HEK293 (cell line): ENCODE measurements at regions not wholly inside any gene's neighbourhood (a gene's known extent, or its start where the extent isn't known, plus 50 kb on each side); places are given as distances from the start of the nearest gene placed in this dataset.

Source experiments
- CTCF ChIA-PET: fragments of 350-600 bp; formaldehyde crosslinking; extraction: SDS; loops from one replicate; lab custom pipeline; 2021; ENCODE audit warnings: antibody characterized with exemption; lab: Yijun Ruan, JAX
- POLR2A ChIA-PET: fragments of 300-600 bp; formaldehyde crosslinking; extraction: SDS; loops from one replicate; lab custom pipeline; 2020; ENCODE audit warnings: antibody characterized with exemption, inconsistent platforms; lab: Yijun Ruan, JAX
- H3K27ac ChIP-seq: fragments of 200-500 bp; sonication (Bioruptor generic); 2 replicates; pipeline ENCODE4 v1.5.1; 2014; ENCODE audit warnings: low read depth, low read length, control low read depth, inconsistent platforms; ENCODE audit errors: extremely low read depth
- H3K36me3 ChIP-seq, 2 experiments: fragments of 200-500 bp in 1 of 2; sonication (Bioruptor generic) in 1 of 2; 1 replicate in 1 of 2; 2 replicates in 1 of 2; pipeline ENCODE4 v1.5.1; 2014 to 2017; ENCODE audit warnings: inconsistent platforms in 2 of 2, low read length in 2 of 2; ENCODE audit not compliant: control insufficient read depth in 2 of 2, insufficient read depth in 1 of 2
- H3K4me1 ChIP-seq: fragments of 200-500 bp; sonication (Bioruptor generic); 2 replicates; pipeline ENCODE4 v1.5.1; 2014; ENCODE audit warnings: mild to moderate bottlenecking, low read length, inconsistent platforms; ENCODE audit not compliant: control insufficient read depth, insufficient read depth
- H3K4me3 ChIP-seq: 2 replicates; pipeline ENCODE4 v1.5.1; 2011; ENCODE audit warnings: low read depth, mild to moderate bottlenecking, control low read depth, low read length, moderate library complexity
- H3K9me3 ChIP-seq: fragments of 200-500 bp; sonication (Bioruptor generic); 2 replicates; pipeline ENCODE4 v1.5.1; 2014; ENCODE audit warnings: low read depth, low read length, inconsistent platforms; ENCODE audit not compliant: control insufficient read depth, insufficient read depth
- MZF1 ChIP-seq: fragments of 450-650 bp; formaldehyde crosslinking; IDR thresholded peaks from 2 replicates; pipeline ENCODE4 v1.5.1; 2017; ENCODE audit warnings: missing biosample characterization, missing genetic modification characterization, borderline replicate concordance
- SP7 ChIP-seq: fragments of 450-650 bp; formaldehyde crosslinking; IDR thresholded peaks from 2 replicates; pipeline ENCODE4 v1.5.1; 2016; ENCODE audit warnings: missing biosample characterization, missing genetic modification characterization
- YY1 ChIP-seq: fragments of 450-650 bp; formaldehyde crosslinking; IDR thresholded peaks from 2 replicates; pipeline ENCODE4 v1.5.1; 2018; ENCODE audit warnings: missing biosample characterization, missing genetic modification characterization
- YY2 ChIP-seq: fragments of 450-650 bp; formaldehyde crosslinking; IDR thresholded peaks from 2 replicates; pipeline ENCODE4 v1.5.1; 2016; ENCODE audit warnings: missing biosample characterization, missing genetic modification characterization
- ZBTB20 ChIP-seq: fragments of 450-650 bp; formaldehyde crosslinking; IDR thresholded peaks from 2 replicates; pipeline ENCODE4 v1.5.1; 2016; ENCODE audit warnings: missing biosample characterization, missing genetic modification characterization
- ZBTB26 ChIP-seq: fragments of 450-650 bp; formaldehyde crosslinking; optimal IDR thresholded peaks from 2 replicates; pipeline ENCODE3; 2016; ENCODE audit warnings: missing biosample characterization, mild to moderate bottlenecking, missing genetic modification characterization
- ZBTB48 ChIP-seq: fragments of 450-650 bp; formaldehyde crosslinking; IDR thresholded peaks from 2 replicates; pipeline ENCODE4 v1.5.1; 2016; ENCODE audit warnings: missing biosample characterization, missing genetic modification characterization
- ZBTB8A ChIP-seq: fragments of 450-650 bp; formaldehyde crosslinking; IDR thresholded peaks from 2 replicates; pipeline ENCODE4 v1.5.1; 2016; ENCODE audit warnings: missing biosample characterization, missing genetic modification characterization
- ZFP37 ChIP-seq: fragments of 450-650 bp; formaldehyde crosslinking; IDR thresholded peaks from 2 replicates; pipeline ENCODE4 v1.5.1; 2016; ENCODE audit warnings: missing biosample characterization, missing genetic modification characterization
- ZNF184 ChIP-seq: fragments of 450-650 bp; IDR thresholded peaks from 2 replicates; pipeline ENCODE4 v1.5.1; 2018; ENCODE audit warnings: missing biosample characterization, mild to moderate bottlenecking, missing genetic modification characterization
- ZNF19 ChIP-seq: fragments of 450-650 bp; formaldehyde crosslinking; IDR thresholded peaks from 2 replicates; pipeline ENCODE4; 2016; ENCODE audit warnings: missing biosample characterization, missing genetic modification characterization, low read depth
- ZNF280C ChIP-seq: fragments of 450-650 bp; formaldehyde crosslinking; IDR thresholded peaks from 2 replicates; pipeline ENCODE4 v1.5.1; 2016; ENCODE audit warnings: missing biosample characterization, missing genetic modification characterization
- ZNF391 ChIP-seq: fragments of 450-650 bp; formaldehyde crosslinking; IDR thresholded peaks from 2 replicates; pipeline ENCODE4 v1.5.1; 2016; ENCODE audit warnings: low read depth, missing biosample characterization, missing genetic modification characterization, borderline replicate concordance
- ZNF433 ChIP-seq: fragments of 450-650 bp; formaldehyde crosslinking; IDR thresholded peaks from 2 replicates; pipeline ENCODE4 v1.5.1; 2016; ENCODE audit warnings: missing biosample characterization, missing genetic modification characterization, low read depth
- ZNF48 ChIP-seq: fragments of 450-650 bp; formaldehyde crosslinking; IDR thresholded peaks from 2 replicates; pipeline ENCODE4 v1.5.1; 2016; ENCODE audit warnings: missing biosample characterization, missing genetic modification characterization
- ZNF521 ChIP-seq: fragments of 450-650 bp; formaldehyde crosslinking; IDR thresholded peaks from 2 replicates; pipeline ENCODE4 v1.5.1; 2017; ENCODE audit warnings: missing biosample characterization, mild to moderate bottlenecking, missing genetic modification characterization
- ZNF530 ChIP-seq: fragments of 450-650 bp; formaldehyde crosslinking; IDR thresholded peaks from 2 replicates; pipeline ENCODE4 v1.5.1; 2016; ENCODE audit warnings: low read depth, missing biosample characterization, missing genetic modification characterization
- ZNF549 ChIP-seq: fragments of 450-650 bp; IDR thresholded peaks from 2 replicates; pipeline ENCODE4 v1.5.1; 2018; ENCODE audit warnings: missing biosample characterization, missing genetic modification characterization, mild to moderate bottlenecking, inconsistent platforms, moderate library complexity
- ZNF596 ChIP-seq: fragments of 450-650 bp; IDR thresholded peaks from 2 replicates; pipeline ENCODE4 v1.5.0; 2018; ENCODE audit warnings: missing biosample characterization, mild to moderate bottlenecking, missing genetic modification characterization, moderate library complexity
- ZNF768 ChIP-seq: fragments of 450-650 bp; formaldehyde crosslinking; IDR thresholded peaks from 2 replicates; pipeline ENCODE4 v1.5.1; 2018; ENCODE audit warnings: missing biosample characterization, mild to moderate bottlenecking, missing genetic modification characterization
- ZNF791 ChIP-seq: fragments of 450-650 bp; formaldehyde crosslinking; IDR thresholded peaks from 2 replicates; pipeline ENCODE4 v1.5.1; 2016; ENCODE audit warnings: missing biosample characterization, missing genetic modification characterization
- ZNF837 ChIP-seq: fragments of 450-650 bp; formaldehyde crosslinking; IDR thresholded peaks from 2 replicates; pipeline ENCODE4 v1.5.1; 2016; ENCODE audit warnings: missing biosample characterization, missing genetic modification characterization
- ZXDB ChIP-seq: fragments of 450-650 bp; formaldehyde crosslinking; IDR thresholded peaks from 2 replicates; pipeline ENCODE4 v1.5.1; 2016; ENCODE audit warnings: missing biosample characterization, missing genetic modification characterization
- TF ChIP-seq, protein P1 (sequence below): IDR thresholded peaks from 2 replicates; pipeline ENCODE4 v1.6.1; 2011; ENCODE audit warnings: mild to moderate bottlenecking, low read depth, low read length, borderline replicate concordance
- TF ChIP-seq, protein P2 (sequence below): fragments of 450-650 bp; formaldehyde crosslinking; IDR thresholded peaks from 2 replicates; pipeline ENCODE4 v1.5.1; 2017; ENCODE audit warnings: missing biosample characterization, missing genetic modification characterization
- TF ChIP-seq, protein P3 (sequence below): fragments of 450-650 bp; formaldehyde crosslinking; IDR thresholded peaks from 2 replicates; pipeline ENCODE4 v1.5.1; 2016; ENCODE audit warnings: missing biosample characterization, missing genetic modification characterization, low read depth

GRCh38 chr3:135887220-135887619, 78.3 kb upstream of the PPP2R3A start:
- CTCF ChIA-PET, result interaction anchor here (0.6 kb wide), 1 partner anchor 602 kb away, joined by 3 read pairs; no protein-coding TSS in a partner anchor
- no peak overlapping the region for H3K27ac ChIP-seq
- POLR2A ChIA-PET, result no interaction called here
- no peak for TF ChIP-seq ZNF19
- TF ChIP-seq ZNF768, result no peak
- TF ChIP-seq ZNF549 (tag by site-specific recombination), result no peak
- no peak for TF ChIP-seq ZBTB20
- TF ChIP-seq ZNF280C (tag by site-specific recombination), result no peak
- no peak for TF ChIP-seq MZF1 (tag by site-specific recombination)
- TF ChIP-seq ZNF521 (tag by site-specific recombination), result no peak
- no peak for TF ChIP-seq ZBTB26 (tag by site-specific recombination)
- TF ChIP-seq ZNF433 (tag by site-specific recombination), result no peak
- TF ChIP-seq YY2 (tag by site-specific recombination), result no peak
- TF ChIP-seq, protein P1, sequence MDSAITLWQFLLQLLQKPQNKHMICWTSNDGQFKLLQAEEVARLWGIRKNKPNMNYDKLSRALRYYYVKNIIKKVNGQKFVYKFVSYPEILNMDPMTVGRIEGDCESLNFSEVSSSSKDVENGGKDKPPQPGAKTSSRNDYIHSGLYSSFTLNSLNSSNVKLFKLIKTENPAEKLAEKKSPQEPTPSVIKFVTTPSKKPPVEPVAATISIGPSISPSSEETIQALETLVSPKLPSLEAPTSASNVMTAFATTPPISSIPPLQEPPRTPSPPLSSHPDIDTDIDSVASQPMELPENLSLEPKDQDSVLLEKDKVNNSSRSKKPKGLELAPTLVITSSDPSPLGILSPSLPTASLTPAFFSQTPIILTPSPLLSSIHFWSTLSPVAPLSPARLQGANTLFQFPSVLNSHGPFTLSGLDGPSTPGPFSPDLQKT, result no peak
- no peak for TF ChIP-seq YY1 (tag by site-specific recombination)
- TF ChIP-seq ZFP37 (tag by site-specific recombination), result no peak
- TF ChIP-seq ZNF530 (tag by site-specific recombination), result no peak
- TF ChIP-seq, protein P2, sequence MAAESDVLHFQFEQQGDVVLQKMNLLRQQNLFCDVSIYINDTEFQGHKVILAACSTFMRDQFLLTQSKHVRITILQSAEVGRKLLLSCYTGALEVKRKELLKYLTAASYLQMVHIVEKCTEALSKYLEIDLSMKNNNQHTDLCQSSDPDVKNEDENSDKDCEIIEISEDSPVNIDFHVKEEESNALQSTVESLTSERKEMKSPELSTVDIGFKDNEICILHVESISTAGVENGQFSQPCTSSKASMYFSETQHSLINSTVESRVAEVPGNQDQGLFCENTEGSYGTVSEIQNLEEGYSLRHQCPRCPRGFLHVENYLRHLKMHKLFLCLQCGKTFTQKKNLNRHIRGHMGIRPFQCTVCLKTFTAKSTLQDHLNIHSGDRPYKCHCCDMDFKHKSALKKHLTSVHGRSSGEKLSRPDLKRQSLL (tag by site-specific recombination), result no peak
- H3K9me3 ChIP-seq, result no peaks in the 10 kb centered on the region
- H3K4me1 ChIP-seq, result no peaks in the 10 kb centered on the region
- H3K4me3 ChIP-seq, result no peak overlapping the region
- no peaks in the 10 kb centered on the region for H3K36me3 ChIP-seq

DNA sequence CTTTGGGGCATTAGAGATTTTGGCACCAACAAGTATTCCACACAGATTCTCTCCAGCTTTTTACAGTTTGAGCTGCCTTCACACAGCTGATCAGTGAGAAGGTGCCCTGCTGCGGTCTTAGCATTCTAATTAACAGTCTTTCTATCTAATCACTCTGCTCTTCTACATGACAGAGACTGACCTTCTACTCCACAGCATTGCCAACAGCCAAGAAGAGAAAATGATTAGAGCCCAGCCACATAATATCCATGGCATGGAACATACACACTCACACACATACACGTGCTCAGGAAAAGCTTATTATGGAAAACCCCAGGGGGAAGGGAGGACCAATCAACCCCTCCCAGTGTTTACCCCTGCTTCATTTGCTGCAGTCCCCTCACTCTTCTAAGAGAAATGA, 76.1 kb upstream of the PPP2R3A start:
- CTCF ChIA-PET, result interaction anchor here (0.7 kb wide), 1 partner anchor 153 kb away, joined by 3 read pairs; no protein-coding TSS in a partner anchor

More for the DNA sequence above, 76.1 kb upstream of the PPP2R3A start:
- TF ChIP-seq ZNF391 (tag by site-specific recombination) (no peak), ZNF837 (tag by site-specific recombination) (no peak), ZNF791 (tag by site-specific recombination) (no peak), ZXDB (tag by site-specific recombination) (no peak), ZNF184 (no peak), ZBTB8A (tag by site-specific recombination) (no peak), ZNF48 (tag by site-specific recombination) (no peak), SP7 (tag by site-specific recombination) (no peak), ZBTB48 (tag by site-specific recombination) (no peak), ZNF596 (tag by site-specific recombination) (no peak)
- TF ChIP-seq, protein P3, sequence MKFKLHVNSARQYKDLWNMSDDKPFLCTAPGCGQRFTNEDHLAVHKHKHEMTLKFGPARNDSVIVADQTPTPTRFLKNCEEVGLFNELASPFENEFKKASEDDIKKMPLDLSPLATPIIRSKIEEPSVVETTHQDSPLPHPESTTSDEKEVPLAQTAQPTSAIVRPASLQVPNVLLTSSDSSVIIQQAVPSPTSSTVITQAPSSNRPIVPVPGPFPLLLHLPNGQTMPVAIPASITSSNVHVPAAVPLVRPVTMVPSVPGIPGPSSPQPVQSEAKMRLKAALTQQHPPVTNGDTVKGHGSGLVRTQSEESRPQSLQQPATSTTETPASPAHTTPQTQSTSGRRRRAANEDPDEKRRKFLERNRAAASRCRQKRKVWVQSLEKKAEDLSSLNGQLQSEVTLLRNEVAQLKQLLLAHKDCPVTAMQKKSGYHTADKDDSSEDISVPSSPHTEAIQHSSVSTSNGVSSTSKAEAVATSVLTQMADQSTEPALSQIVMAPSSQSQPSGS, result no peak
- TF ChIP-seq, all 188 proteins: peak for 0
- H3K4me3 ChIP-seq, result no peak overlapping the region
- no peaks in the 10 kb centered on the region for H3K4me1 ChIP-seq
- no peaks in the 10 kb centered on the region for H3K36me3 ChIP-seq
- POLR2A ChIA-PET, result no interaction called here
- H3K9me3 ChIP-seq, result no peaks in the 10 kb centered on the region
- no peak overlapping the region for H3K27ac ChIP-seq
